Endodermal cell (in vitro differentiated cells): ENCODE measurements at regions not wholly inside any gene's neighbourhood (a gene's known extent, or its start where the extent isn't known, plus 50 kb on each side); places are given as distances from the start of the nearest gene placed in this dataset.

Experiments used
- DNase-seq: peaks from one replicate; pipeline ENCODE4 v3.0.0-alpha.2; 2017
- H3K27ac ChIP-seq: 2 replicates; pipeline ENCODE4 v1.5.1; 2013; ENCODE audit warnings: mild to moderate bottlenecking, low read depth, low read length, moderate library complexity
- H3K27me3 ChIP-seq: 2 replicates; pipeline ENCODE4 v1.6.1; 2013; ENCODE audit warnings: mild to moderate bottlenecking, low read length, moderate library complexity; ENCODE audit not compliant: insufficient read depth, control insufficient read depth, poor library complexity, severe bottlenecking
- H3K36me3 ChIP-seq: 2 replicates; pipeline ENCODE4 v1.7.0; 2013; ENCODE audit warnings: mild to moderate bottlenecking, low read length, moderate library complexity; ENCODE audit not compliant: control insufficient read depth, insufficient read depth
- H3K4me1 ChIP-seq: one replicate; pipeline ENCODE4 v1.7.0; 2013; ENCODE audit warnings: low read length; ENCODE audit not compliant: control insufficient read depth, insufficient read depth
- H3K4me3 ChIP-seq: 2 replicates; pipeline ENCODE4 v1.5.1; 2013; ENCODE audit warnings: mild to moderate bottlenecking, low read length, moderate library complexity
- H3K9ac ChIP-seq: 2 replicates; pipeline ENCODE4 v1.6.1; 2013; ENCODE audit warnings: mild to moderate bottlenecking, low read length, moderate library complexity; ENCODE audit not compliant: poor library complexity, severe bottlenecking; ENCODE audit errors: extremely low read depth
- H3K9me3 ChIP-seq: 2 replicates; pipeline ENCODE4 v1.6.1; 2013; ENCODE audit warnings: mild to moderate bottlenecking, low read length, moderate library complexity; ENCODE audit not compliant: control insufficient read depth
- H3K27ac Mint-ChIP-seq: 2 replicates; pipeline ENCODE4 v1.8.0; 2020; ENCODE audit warnings: mixed read lengths
- H3K27me3 Mint-ChIP-seq: 2 replicates; pipeline ENCODE4 v1.8.0; 2021; ENCODE audit warnings: mild to moderate bottlenecking, mixed read lengths; ENCODE audit not compliant: insufficient read depth
- H3K36me3 Mint-ChIP-seq: 2 replicates; pipeline ENCODE4 v1.8.0; 2020; ENCODE audit warnings: low read depth, mixed read lengths
- H3K4me1 Mint-ChIP-seq: 2 replicates; pipeline ENCODE4 v1.8.0; 2020; ENCODE audit warnings: mixed read lengths
- H3K4me3 Mint-ChIP-seq: 2 replicates; pipeline ENCODE4 v1.8.0; 2020; ENCODE audit warnings: mild to moderate bottlenecking, moderate library complexity, mixed read lengths
- H3K9me3 Mint-ChIP-seq: 2 replicates; pipeline ENCODE4 v1.8.0; 2020; ENCODE audit warnings: mild to moderate bottlenecking, mixed read lengths
- WGBS, 2 experiments: methylation state at CpG; one replicate each; pipeline versions ENCODE4 v1.1.5 to v1.1.7; 2013; ENCODE audit warnings: missing lambda C conversion rate in 2 of 2, mixed read lengths in 1 of 2; ENCODE audit not compliant: insufficient coverage in 1 of 2, insufficient read length in 1 of 2; 5-methylcytosine and 5-hydroxymethylcytosine counted together
- TF ChIP-seq, protein P1 (sequence below): fragments of 200-600 bp; sonication (generic); conservative IDR thresholded peaks from 2 replicates; pipeline ENCODE4 v1.5.0; 2021; ENCODE audit warnings: antibody characterized with exemption, mild to moderate bottlenecking

GRCh38 chr11:19392321-19392720 lies 151.6 kb upstream of the E2F8 start:
- no peaks in the 10 kb centered on the region for H3K36me3 ChIP-seq
- DNase-seq: peak; percentile 30
- H3K4me1 ChIP-seq: no peaks in the 10 kb centered on the region
- no peak overlapping the region for H3K9ac ChIP-seq
- H3K27ac Mint-ChIP-seq: peak overlapping the region; percentile 63
- H3K36me3 Mint-ChIP-seq: no peaks in the 10 kb centered on the region
- no peaks in the 10 kb centered on the region for H3K9me3 ChIP-seq
- peaks cover 13% of the 10 kb centered on the region for H3K4me1 Mint-ChIP-seq
- H3K27ac ChIP-seq: no peak overlapping the region
- H3K9me3 Mint-ChIP-seq: peaks cover 5% of the 10 kb centered on the region
- H3K27me3 Mint-ChIP-seq: peaks cover 3% of the 10 kb centered on the region
- no peak overlapping the region for H3K4me3 Mint-ChIP-seq
- no peak overlapping the region for H3K4me3 ChIP-seq
- WGBS, 2 experiments: 87 to 90% methylated on average over 3 of the region's 3 CpGs
- H3K27me3 ChIP-seq: no peaks in the 10 kb centered on the region
- TF ChIP-seq, protein P1, sequence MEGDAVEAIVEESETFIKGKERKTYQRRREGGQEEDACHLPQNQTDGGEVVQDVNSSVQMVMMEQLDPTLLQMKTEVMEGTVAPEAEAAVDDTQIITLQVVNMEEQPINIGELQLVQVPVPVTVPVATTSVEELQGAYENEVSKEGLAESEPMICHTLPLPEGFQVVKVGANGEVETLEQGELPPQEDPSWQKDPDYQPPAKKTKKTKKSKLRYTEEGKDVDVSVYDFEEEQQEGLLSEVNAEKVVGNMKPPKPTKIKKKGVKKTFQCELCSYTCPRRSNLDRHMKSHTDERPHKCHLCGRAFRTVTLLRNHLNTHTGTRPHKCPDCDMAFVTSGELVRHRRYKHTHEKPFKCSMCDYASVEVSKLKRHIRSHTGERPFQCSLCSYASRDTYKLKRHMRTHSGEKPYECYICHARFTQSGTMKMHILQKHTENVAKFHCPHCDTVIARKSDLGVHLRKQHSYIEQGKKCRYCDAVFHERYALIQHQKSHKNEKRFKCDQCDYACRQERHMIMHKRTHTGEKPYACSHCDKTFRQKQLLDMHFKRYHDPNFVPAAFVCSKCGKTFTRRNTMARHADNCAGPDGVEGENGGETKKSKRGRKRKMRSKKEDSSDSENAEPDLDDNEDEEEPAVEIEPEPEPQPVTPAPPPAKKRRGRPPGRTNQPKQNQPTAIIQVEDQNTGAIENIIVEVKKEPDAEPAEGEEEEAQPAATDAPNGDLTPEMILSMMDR: no peak

DNA sequence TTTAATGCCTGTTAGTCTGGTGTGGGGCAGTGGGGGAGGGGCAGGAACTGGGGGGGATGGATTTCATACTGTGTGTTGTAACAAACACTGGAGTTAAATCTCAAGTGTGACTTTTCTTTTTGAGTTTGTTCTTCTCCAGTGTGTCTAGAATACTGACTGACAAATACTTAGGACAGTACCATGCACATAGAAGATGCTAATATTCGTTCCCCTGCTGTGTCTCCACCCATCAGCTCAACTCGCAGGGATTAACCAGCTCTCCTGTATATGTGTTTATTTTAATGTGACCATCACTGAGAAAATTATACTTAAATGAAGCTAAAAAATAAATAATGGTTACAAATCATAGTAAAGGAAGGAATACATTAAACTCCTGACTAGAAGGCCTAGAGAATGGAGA lies 150.9 kb upstream of the E2F8 start:
- H3K36me3 ChIP-seq: no peaks in the 10 kb centered on the region
- H3K4me3 Mint-ChIP-seq: no peak overlapping the region
- peaks cover 5% of the 10 kb centered on the region for H3K9me3 Mint-ChIP-seq
- H3K27me3 Mint-ChIP-seq: peaks cover 3% of the 10 kb centered on the region
- no peaks in the 10 kb centered on the region for H3K27me3 ChIP-seq
- H3K9me3 ChIP-seq: no peaks in the 10 kb centered on the region
- TF ChIP-seq, protein P1: no peak
- H3K9ac ChIP-seq: no peak overlapping the region
- peaks cover 13% of the 10 kb centered on the region for H3K4me1 Mint-ChIP-seq
- no peaks in the 10 kb centered on the region for H3K36me3 Mint-ChIP-seq
- H3K4me3 ChIP-seq: no peak overlapping the region
- no peak for DNase-seq
- WGBS, 2 experiments: no CpG with 5 or more reads among the region's 2 CpGs
- H3K27ac Mint-ChIP-seq: no peak overlapping the region
- H3K4me1 ChIP-seq: no peaks in the 10 kb centered on the region
- H3K27ac ChIP-seq: no peak overlapping the region

- Mint-ChIP-seq H3K27ac (peak overlapping the region; percentile 19), H3K27me3 (peaks cover 3% of the 10 kb centered on the region)
- WGBS, 2 experiments: 79 to 80% methylated on average over 3 of the region's 3 CpGs
Observed at GRCh38 chr11:19391026-19391425, 150.3 kb upstream of the E2F8 start.

More at GRCh38 chr11:19391026-19391425, 150.3 kb upstream of the E2F8 start:
- TF ChIP-seq, protein P1: no peak
- H3K4me1 Mint-ChIP-seq: peaks cover 13% of the 10 kb centered on the region
- Histone ChIP-seq H3K9me3 (no peaks in the 10 kb centered on the region), H3K9ac (no peak overlapping the region), H3K4me1 (no peaks in the 10 kb centered on the region), H3K27me3 (no peaks in the 10 kb centered on the region), H3K27ac (no peak overlapping the region), H3K4me3 (no peak overlapping the region), H3K36me3 (no peaks in the 10 kb centered on the region)
- no peaks in the 10 kb centered on the region for H3K36me3 Mint-ChIP-seq
- DNase-seq: no peak
- peaks cover 5% of the 10 kb centered on the region for H3K9me3 Mint-ChIP-seq
- H3K4me3 Mint-ChIP-seq: no peak overlapping the region
